Activated CD4-positive, alpha-beta T cell treated with anti-CD3 and anti-CD28 coated beads, Interleukin-2, Interleukin-6, amounts not matched to agents 100 ng/mL and 50 ng/mL, durations not matched to agents 16 hours and 8 hours (primary cell): ENCODE measurements at regions not wholly inside any gene's neighbourhood (a gene's known extent, or its start where the extent isn't known, plus 50 kb on each side); places are given as distances from the start of the nearest gene placed in this dataset.

Source experiments
- DNase-seq: peaks from one replicate; pipeline ENCODE4 v3.0.0-alpha.2; 2020

GRCh38 chr18:2409906-2410305 is 161.4 kb downstream of the METTL4 start:
- DNase-seq, result no peak

- no peak for DNase-seq
Observed at GRCh38 chr18:2410688-2411087, 160.6 kb downstream of the METTL4 start.

- no peak for DNase-seq
Observed at GRCh38 chr18:2411381-2411960, 159.8 kb downstream of the METTL4 start.

- DNase-seq, result no peak
Observed at GRCh38 chr18:2412281-2412680, 159.0 kb downstream of the METTL4 start.

- DNase-seq, result no peak
Observed at GRCh38 chr18:2412996-2413751, 158.1 kb downstream of the METTL4 start.

- DNase-seq, result no peak
Observed at GRCh38 chr18:2414235-2414634, 157.1 kb downstream of the METTL4 start.

GRCh38 chr18:2415656-2416055 is 155.6 kb downstream of the METTL4 start:
- no peak for DNase-seq

- no peak for DNase-seq
Observed at GRCh38 chr18:2417861-2418610, 153.3 kb downstream of the METTL4 start.

- no peak for DNase-seq
Observed at GRCh38 chr18:2420367-2420766, 150.9 kb downstream of the METTL4 start.

- no peak for DNase-seq
Observed at GRCh38 chr18:2423761-2424160, 147.5 kb downstream of the METTL4 start.

GRCh38 chr18:2424420-2424819 is 146.9 kb downstream of the METTL4 start:
- no peak for DNase-seq

- no peak for DNase-seq
Observed at GRCh38 chr18:2425426-2426317, 145.6 kb downstream of the METTL4 start.

- no peak for DNase-seq
Observed at GRCh38 chr18:2430191-2430590, 141.1 kb downstream of the METTL4 start.

- DNase-seq, result no peak
Observed at GRCh38 chr18:2431806-2432205, 139.5 kb downstream of the METTL4 start.

- no peak for DNase-seq
Observed at GRCh38 chr18:2433366-2433765, 137.9 kb downstream of the METTL4 start.

GRCh38 chr18:2441544-2441943 is 129.8 kb downstream of the METTL4 start:
- DNase-seq, result no peak

- DNase-seq, result no peak
Observed at GRCh38 chr18:2442006-2442405, 129.3 kb downstream of the METTL4 start.

GRCh38 chr18:2442726-2443275 is 128.5 kb downstream of the METTL4 start:
- no peak for DNase-seq

- DNase-seq, result no peak
Observed at GRCh38 chr18:2444201-2444875, 127.0 kb downstream of the METTL4 start.

GRCh38 chr18:2448565-2449151 is 122.6 kb downstream of the METTL4 start:
- no peak for DNase-seq

- no peak for DNase-seq
Observed at GRCh38 chr18:2451556-2451955, 119.7 kb downstream of the METTL4 start.

- no peak for DNase-seq
Observed at GRCh38 chr18:2459886-2460285, 111.4 kb downstream of the METTL4 start.
